HUES6 (cell line): ENCODE measurements at regions not wholly inside any gene's neighbourhood (a gene's known extent, or its start where the extent isn't known, plus 50 kb on each side); places are given as distances from the start of the nearest gene placed in this dataset.

Source experiments
- H3K27ac ChIP-seq: 2 replicates; pipeline ENCODE4 v1.7.0; 2013; ENCODE audit warnings: low read depth, mild to moderate bottlenecking, low read length, inconsistent platforms
- H3K27me3 ChIP-seq: 2 replicates; pipeline ENCODE4 v1.6.1; 2013; ENCODE audit warnings: low read length; ENCODE audit not compliant: control insufficient read depth, insufficient read depth
- H3K36me3 ChIP-seq: 2 replicates; pipeline ENCODE4 v1.6.1; 2013; ENCODE audit warnings: low read length; ENCODE audit not compliant: control insufficient read depth, insufficient read depth
- H3K4me1 ChIP-seq: 2 replicates; pipeline ENCODE4 v1.6.1; 2013; ENCODE audit warnings: low read length; ENCODE audit not compliant: control insufficient read depth, insufficient read depth
- H3K4me3 ChIP-seq: 2 replicates; pipeline ENCODE4 v1.5.1; 2013; ENCODE audit warnings: low read depth, low read length
- H3K9ac ChIP-seq: one replicate; pipeline ENCODE4 v1.6.1; 2013; ENCODE audit warnings: mild to moderate bottlenecking, low read length
- H3K9me3 ChIP-seq: 2 replicates; pipeline ENCODE4 v1.6.1; 2013; ENCODE audit warnings: low read depth, low read length; ENCODE audit not compliant: control insufficient read depth, insufficient read depth

DNA sequence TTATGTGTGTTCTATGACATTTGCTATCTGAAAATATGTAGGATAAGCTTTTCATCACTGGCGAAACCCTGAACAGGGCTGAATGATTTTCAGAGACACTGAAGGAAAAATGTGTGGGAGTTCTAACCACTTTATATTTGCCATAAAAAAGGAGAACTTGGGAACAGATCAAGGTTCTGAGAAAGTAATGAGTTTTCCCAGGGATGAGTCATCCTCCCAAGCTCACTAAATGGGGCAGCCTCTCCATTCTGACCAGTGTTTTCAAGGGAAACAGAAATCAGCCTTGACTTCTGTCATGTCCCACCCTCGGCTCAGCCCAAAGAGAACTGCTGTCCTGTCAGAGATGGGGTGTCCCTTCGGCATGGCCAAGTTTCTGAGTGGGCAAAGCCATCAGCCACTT, 2109.8 kb upstream of the CELF4 start:
- Histone ChIP-seq H3K9me3 (no peaks in the 10 kb centered on the region), H3K36me3 (no peaks in the 10 kb centered on the region), H3K9ac (no peak overlapping the region), H3K27ac (no peak overlapping the region), H3K4me3 (no peak overlapping the region), H3K4me1 (peaks cover 13% of the 10 kb centered on the region), H3K27me3 (no peaks in the 10 kb centered on the region)

DNA sequence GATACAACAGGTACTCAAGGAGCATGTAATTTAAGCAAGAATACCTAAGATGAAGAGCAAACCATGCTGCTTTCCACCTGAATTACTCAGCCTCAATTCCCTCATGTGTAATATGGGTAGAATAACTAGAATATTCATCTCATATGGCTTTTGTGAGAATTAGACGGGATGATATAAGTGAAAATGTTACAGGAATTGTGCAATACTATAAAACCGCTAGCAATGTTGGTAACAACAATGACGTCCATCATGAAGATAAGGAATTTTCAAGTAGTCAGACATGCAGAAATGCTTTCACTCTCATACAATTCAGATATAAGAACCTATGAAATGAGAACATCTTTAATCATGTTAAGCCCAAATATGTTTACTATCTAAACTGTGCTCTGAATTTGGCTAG, 2106.6 kb upstream of the CELF4 start:
- H3K4me3 ChIP-seq = no peak overlapping the region
- peaks cover 9% of the 10 kb centered on the region; the same call in 1 of the 2 replicates for H3K4me1 ChIP-seq
- H3K36me3 ChIP-seq = no peaks in the 10 kb centered on the region
- no peaks in the 10 kb centered on the region for H3K9me3 ChIP-seq
- no peak overlapping the region for H3K9ac ChIP-seq
- no peak overlapping the region for H3K27ac ChIP-seq
- H3K27me3 ChIP-seq = no peaks in the 10 kb centered on the region

DNA sequence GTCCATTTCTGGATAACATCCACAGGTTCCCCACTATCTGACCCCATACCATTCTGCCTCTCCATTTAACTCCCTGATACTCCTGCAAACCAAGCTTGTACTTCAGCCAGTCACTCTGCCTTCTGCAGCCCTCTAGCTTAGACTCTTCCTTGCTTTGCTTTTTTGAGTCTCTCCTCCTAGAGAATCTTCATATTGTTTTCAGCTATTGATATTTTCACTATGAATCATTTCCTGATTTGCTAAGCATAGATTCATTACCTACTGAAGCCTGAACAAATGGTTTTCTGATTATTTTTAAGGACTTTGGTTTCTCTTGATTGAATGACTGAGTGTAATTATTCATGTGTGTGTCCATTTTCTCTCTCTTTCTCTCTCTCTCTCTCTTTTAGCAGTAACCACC, 2102.3 kb upstream of the CELF4 start:
- H3K4me3 ChIP-seq = no peak overlapping the region
- no peak overlapping the region for H3K9ac ChIP-seq
- H3K27ac ChIP-seq = no peak overlapping the region
- no peaks in the 10 kb centered on the region for H3K4me1 ChIP-seq
- H3K27me3 ChIP-seq = no peaks in the 10 kb centered on the region
- no peaks in the 10 kb centered on the region for H3K36me3 ChIP-seq
- no peaks in the 10 kb centered on the region for H3K9me3 ChIP-seq

DNA sequence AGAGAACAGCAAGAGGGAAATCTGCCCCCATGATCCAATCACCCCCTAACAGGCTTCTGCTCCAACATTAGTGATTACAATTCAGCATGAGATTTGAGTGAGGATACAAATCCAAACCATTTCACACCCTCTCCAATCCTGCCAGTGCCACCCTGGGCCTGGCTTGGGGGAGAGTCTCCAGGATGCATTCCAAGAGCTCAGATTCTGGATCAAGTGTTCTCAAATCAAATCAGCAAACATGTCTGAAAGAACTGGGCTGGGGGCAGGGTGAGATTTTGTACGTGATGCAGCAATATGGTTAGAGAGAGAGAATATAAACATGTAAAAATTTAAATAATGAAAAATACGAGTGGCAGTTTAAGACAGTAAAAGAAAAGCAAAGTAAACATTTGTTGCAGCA, 2100.9 kb upstream of the CELF4 start:
- Histone ChIP-seq H3K9me3 (no peaks in the 10 kb centered on the region), H3K9ac (no peak overlapping the region), H3K27ac (no peak overlapping the region), H3K4me1 (no peaks in the 10 kb centered on the region), H3K4me3 (no peak overlapping the region), H3K27me3 (no peaks in the 10 kb centered on the region), H3K36me3 (no peaks in the 10 kb centered on the region)

DNA sequence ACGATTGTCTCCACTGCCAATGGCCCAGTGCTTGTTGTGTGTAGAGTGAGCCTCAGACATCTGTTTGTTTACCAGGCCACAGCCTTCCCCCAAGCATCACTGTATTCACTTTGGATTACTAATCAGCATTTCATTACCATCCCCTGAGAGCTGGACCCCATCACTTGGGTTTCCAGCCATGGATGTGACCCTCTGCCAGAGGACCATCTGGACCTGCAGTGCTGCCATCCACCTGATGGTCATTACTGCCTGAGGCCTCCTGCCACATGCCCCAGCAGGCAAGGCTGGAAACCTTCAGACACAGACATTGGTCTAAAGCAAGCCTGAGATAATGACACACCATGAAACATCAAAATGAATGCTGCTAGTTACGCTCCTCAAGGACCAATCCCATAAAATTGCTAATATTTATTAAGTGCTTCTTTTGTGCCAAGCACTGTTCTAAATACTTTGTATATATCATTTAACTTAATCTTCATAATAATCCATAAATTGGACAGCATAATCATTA, 2096.3 kb upstream of the CELF4 start:
- Histone ChIP-seq H3K9ac (no peak overlapping the region), H3K9me3 (no peaks in the 10 kb centered on the region), H3K27me3 (no peaks in the 10 kb centered on the region), H3K36me3 (no peaks in the 10 kb centered on the region), H3K4me1 (peaks cover 12% of the 10 kb centered on the region), H3K4me3 (no peak overlapping the region), H3K27ac (no peak overlapping the region)

DNA sequence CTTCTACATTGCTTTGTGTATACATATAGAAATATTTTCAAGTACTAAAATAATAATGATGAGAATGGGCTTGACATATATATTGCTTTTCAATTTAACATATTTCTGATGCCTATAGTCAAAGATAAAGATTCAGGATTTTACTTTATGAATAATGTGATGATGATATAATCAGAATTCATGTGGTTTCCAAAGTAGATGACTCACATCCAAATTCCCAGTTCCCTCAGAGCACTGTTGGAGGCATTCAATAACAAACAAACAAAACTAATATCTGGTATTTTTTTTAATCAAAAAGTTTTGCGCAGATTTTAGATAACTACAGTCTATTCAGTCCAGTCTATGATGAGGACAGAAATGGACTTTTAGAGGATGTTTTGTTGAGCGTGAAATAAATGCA, 2094.5 kb upstream of the CELF4 start:
- H3K4me1 ChIP-seq = peaks cover 12% of the 10 kb centered on the region
- H3K9me3 ChIP-seq = no peaks in the 10 kb centered on the region
- H3K36me3 ChIP-seq = no peaks in the 10 kb centered on the region
- H3K9ac ChIP-seq = no peak overlapping the region
- H3K27ac ChIP-seq = no peak overlapping the region
- no peak overlapping the region for H3K4me3 ChIP-seq
- H3K27me3 ChIP-seq = no peaks in the 10 kb centered on the region

DNA sequence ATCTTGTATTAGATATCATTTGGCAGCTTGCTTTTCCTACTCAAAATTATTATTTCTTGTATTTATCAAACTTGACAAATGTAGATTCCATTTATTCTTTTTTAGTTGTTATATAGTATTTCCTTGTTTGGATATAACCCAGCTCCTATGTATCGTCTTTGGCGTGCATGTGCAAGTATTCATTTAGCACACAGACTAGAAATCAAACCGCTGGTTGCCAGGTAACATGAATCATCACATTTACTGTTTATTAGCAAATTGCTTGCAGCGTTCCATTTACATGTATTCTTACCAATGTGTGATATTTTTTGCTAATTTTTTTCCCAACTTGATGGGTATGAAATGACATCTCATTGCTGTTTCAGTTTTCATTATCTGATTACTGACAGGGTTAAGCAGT, 2089.7 kb upstream of the CELF4 start:
- Histone ChIP-seq H3K9ac (no peak overlapping the region), H3K27me3 (no peaks in the 10 kb centered on the region), H3K27ac (no peak overlapping the region), H3K4me1 (peaks cover 12% of the 10 kb centered on the region), H3K9me3 (no peaks in the 10 kb centered on the region), H3K36me3 (no peaks in the 10 kb centered on the region), H3K4me3 (no peak overlapping the region)

DNA sequence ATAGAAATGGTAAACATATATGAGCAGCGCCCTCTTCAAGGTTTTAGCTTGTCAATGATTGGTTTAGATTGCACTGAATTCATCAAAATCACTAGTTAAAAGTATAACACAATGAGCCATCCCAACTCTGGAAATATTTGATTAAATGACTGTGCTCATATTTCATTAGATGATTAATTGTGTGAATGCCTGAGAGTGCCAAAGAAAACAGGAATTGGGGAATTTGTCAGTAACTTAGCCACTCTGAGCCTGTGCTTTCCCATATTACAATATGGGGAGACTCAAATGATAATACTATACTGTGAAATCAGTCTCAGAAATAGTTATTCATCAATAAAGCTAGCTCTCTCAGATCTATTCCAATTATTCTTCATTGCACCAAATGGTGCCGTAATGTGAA, 2087.6 kb upstream of the CELF4 start:
- H3K9me3 ChIP-seq = no peaks in the 10 kb centered on the region
- H3K27ac ChIP-seq = no peak overlapping the region
- no peak overlapping the region for H3K4me3 ChIP-seq
- H3K9ac ChIP-seq = no peak overlapping the region
- peaks cover 3% of the 10 kb centered on the region; the same call in 1 of the 2 replicates for H3K4me1 ChIP-seq
- no peaks in the 10 kb centered on the region for H3K36me3 ChIP-seq
- H3K27me3 ChIP-seq = no peaks in the 10 kb centered on the region

DNA sequence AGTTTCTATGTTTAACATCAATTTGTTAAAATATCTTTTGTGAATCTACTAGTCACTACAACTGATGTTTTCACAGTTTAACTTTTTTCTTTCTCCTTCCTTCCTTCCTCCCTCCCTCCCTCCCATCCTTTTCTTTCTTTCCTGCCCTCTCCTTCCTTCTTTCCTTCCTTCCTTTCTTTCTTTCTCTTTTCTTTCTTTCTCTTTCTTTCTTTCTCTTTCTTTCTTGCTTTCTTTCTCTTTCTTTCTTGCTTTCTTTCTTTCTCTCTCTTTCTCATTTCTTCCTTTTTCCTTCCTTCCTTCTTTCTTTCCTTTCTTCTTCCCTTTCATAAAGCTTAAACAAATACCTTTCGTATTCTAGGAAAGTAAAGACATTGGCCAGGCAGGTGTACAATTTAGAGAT, 2083.0 kb upstream of the CELF4 start:
- Histone ChIP-seq H3K27ac (no peak overlapping the region), H3K27me3 (no peaks in the 10 kb centered on the region), H3K4me3 (no peak overlapping the region), H3K9ac (no peak overlapping the region), H3K9me3 (no peaks in the 10 kb centered on the region), H3K36me3 (no peaks in the 10 kb centered on the region), H3K4me1 (peaks cover 13% of the 10 kb centered on the region)

DNA sequence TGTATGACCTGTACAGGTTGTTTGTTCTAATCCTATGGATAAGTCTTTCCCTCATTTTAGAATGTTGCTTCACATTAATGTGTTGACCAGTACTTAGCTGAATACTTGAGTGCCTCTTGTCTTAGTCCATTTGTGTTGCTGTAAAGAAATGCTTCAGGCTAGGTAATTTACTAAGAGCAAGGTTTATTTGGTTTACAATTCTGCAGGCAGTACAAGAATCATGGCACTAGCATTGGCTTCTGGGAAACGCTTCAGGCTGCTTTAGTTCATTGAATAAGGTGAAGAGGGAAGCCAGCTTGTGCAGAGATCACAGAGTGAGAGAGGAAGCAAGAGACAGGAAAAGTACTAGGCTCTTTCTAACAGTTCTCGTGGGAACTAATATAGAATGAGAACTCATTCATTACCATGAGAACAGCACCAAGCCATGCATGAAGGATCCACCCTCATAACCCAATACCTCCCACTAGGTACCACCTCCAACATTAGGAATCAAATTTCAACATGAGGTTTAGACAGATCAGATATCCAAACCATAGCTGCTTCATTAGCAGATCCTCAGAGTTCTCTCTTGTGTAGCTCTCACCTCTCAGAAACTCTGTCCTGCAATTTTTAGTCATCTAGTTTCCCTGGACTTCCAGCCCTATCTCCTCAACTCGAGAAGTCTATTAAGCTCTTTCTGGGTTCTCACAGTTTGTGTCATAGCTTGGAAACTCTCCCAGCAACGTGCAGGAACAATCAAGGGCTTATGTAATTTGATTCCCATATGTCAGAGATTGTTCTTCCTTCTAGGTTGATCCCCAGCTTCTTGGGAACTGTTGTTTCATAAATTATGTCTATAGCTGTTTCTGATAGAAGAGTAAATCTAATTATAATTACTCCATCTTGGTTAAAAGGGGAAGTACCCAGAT, 2082.3 kb upstream of the CELF4 start:
- H3K36me3 ChIP-seq = no peaks in the 10 kb centered on the region
- no peaks in the 10 kb centered on the region for H3K9me3 ChIP-seq
- no peak overlapping the region for H3K4me3 ChIP-seq
- no peak overlapping the region for H3K9ac ChIP-seq
- H3K27me3 ChIP-seq = no peaks in the 10 kb centered on the region
- H3K27ac ChIP-seq = no peak overlapping the region
- H3K4me1 ChIP-seq = peaks cover 13% of the 10 kb centered on the region

DNA sequence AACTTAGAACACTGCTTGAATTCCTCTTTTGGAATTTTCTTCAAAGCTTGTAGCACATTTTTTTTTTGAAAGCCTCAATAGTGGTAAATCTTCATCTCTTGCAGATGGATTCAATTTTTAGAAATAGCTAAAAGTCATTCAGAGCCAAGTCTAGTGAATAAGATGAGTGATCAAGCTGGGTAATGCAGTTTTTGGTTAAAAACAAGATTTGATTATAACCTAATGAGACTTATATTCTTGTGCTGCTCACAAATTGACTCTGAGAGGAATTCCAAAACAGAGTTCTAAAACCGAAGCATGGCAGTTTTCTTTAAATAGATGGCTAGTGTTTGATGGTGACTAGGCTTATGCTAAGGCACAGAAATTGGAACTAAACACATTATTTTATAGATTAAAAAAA, 2072.6 kb upstream of the CELF4 start:
- peaks cover 3% of the 10 kb centered on the region; the same call in 1 of the 2 replicates for H3K9me3 ChIP-seq
- peaks cover 4% of the 10 kb centered on the region; the same call in 1 of the 2 replicates for H3K4me1 ChIP-seq
- H3K36me3 ChIP-seq = no peaks in the 10 kb centered on the region
- H3K4me3 ChIP-seq = no peak overlapping the region
- no peaks in the 10 kb centered on the region for H3K27me3 ChIP-seq
- H3K27ac ChIP-seq = no peak overlapping the region
- H3K9ac ChIP-seq = no peak overlapping the region
